A549 (cell line): ENCODE measurements at regions not wholly inside any gene's neighbourhood (a gene's known extent, or its start where the extent isn't known, plus 50 kb on each side); places are given as distances from the start of the nearest gene placed in this dataset.

Source experiments
- ATAC-seq, 2 experiments: fragments of 200-7000 bp in 1 of 2; fragments of >200 bp in 1 of 2; cut with Nextera tagmentation in 1 of 2; cut with Tn5 transposase in 1 of 2; 3 replicates each; pipeline versions ENCODE4 v1.8.0 to v1.9.1; 2018 to 2020; ENCODE audit warnings: mild to moderate bottlenecking in 1 of 2, moderate library complexity in 1 of 2
- CTCF ChIA-PET: fragments of 300-600 bp; sonication (Branson Sonifier 250); formaldehyde crosslinking; extraction: SDS; loops from one replicate; lab custom pipeline; 2021; ENCODE audit warnings: antibody characterized with exemption, inconsistent platforms; lab: Yijun Ruan, JAX
- POLR2A ChIA-PET: fragments of 350-600 bp; formaldehyde crosslinking; extraction: SDS; loops from one replicate; lab custom pipeline; 2021; ENCODE audit warnings: antibody characterized with exemption, inconsistent platforms; lab: Yijun Ruan, JAX
- DNase-seq, 2 experiments: peaks; one replicate each; pipeline versions ENCODE4 v3.0.0 to v3.0.0-alpha.2; 2011 to 2016; ENCODE audit warnings: low read depth in 1 of 2, low spot score in 1 of 2
- FAIRE-seq: peaks from 2 replicates; lab custom pipeline; 2011; peaks lifted over from hg19 to GRCh38; lab: Jason Lieb, UNC
- H3K27ac ChIP-seq, 2 experiments: fragments of >200 bp; sonication (Bioruptor Twin); formaldehyde crosslinking; 3 replicates each; pipeline ENCODE4 v1.5.1; 2016 to 2017
- H3K4me1 ChIP-seq: fragments of >200 bp; sonication (Bioruptor Twin); formaldehyde crosslinking; 3 replicates; pipeline ENCODE4 v1.6.1; 2016
- H3K4me2 ChIP-seq: fragments of >200 bp; sonication (Bioruptor Twin); formaldehyde crosslinking; 3 replicates; pipeline ENCODE4 v1.6.1; 2016
- H3K4me3 ChIP-seq: fragments of >200 bp; sonication (Bioruptor Twin); formaldehyde crosslinking; 3 replicates; pipeline ENCODE4 v1.5.1; 2016
- H3K9me3 ChIP-seq: fragments of >200 bp; sonication (Bioruptor Twin); formaldehyde crosslinking; 3 replicates; pipeline ENCODE4 v1.6.1; 2016
- ATOH8 ChIP-seq: fragments of 250-450 bp; sonication (Bioruptor Pico); IDR thresholded peaks from 2 replicates; pipeline ENCODE4 v1.5.0; 2020; ENCODE audit warnings: low read depth, mild to moderate bottlenecking, moderate library complexity
- BCL3 ChIP-seq: fragments of >200 bp; sonication (Bioruptor Twin); formaldehyde crosslinking; IDR thresholded peaks from 3 replicates; pipeline ENCODE4 v1.6.1; 2016
- CEBPB ChIP-seq, 2 experiments: fragments of >200 bp in 1 of 2; sonication (Bioruptor Twin) in 1 of 2; formaldehyde crosslinking in 1 of 2; IDR thresholded peaks; 2 replicates each; pipeline ENCODE4 v1.6.1; 2012 to 2016
- CHD4 ChIP-seq: fragments of 200-600 bp; sonication (generic); IDR thresholded peaks from 2 replicates; pipeline ENCODE4 v1.6.1; 2016; ENCODE audit warnings: antibody characterized with exemption, mild to moderate bottlenecking, borderline replicate concordance
- EHF ChIP-seq: fragments of 250-450 bp; sonication (Bioruptor Pico); IDR thresholded peaks from 2 replicates; pipeline ENCODE4 v1.5.0; 2020; ENCODE audit warnings: mild to moderate bottlenecking
- FOSB ChIP-seq: fragments of 250-450 bp; sonication (Bioruptor Pico); IDR thresholded peaks from 2 replicates; pipeline ENCODE4 v1.5.0; 2020; ENCODE audit warnings: mild to moderate bottlenecking, moderate library complexity
- GATA3 ChIP-seq: IDR thresholded peaks from 2 replicates; pipeline ENCODE4 v1.6.1; 2012; ENCODE audit warnings: borderline replicate concordance
- NR3C1 ChIP-seq: fragments of >200 bp; sonication (Bioruptor Twin); formaldehyde crosslinking; IDR thresholded peaks from 3 replicates; pipeline ENCODE4 v1.6.1; 2017
- PHF8 ChIP-seq: fragments of 200-600 bp; sonication (generic); IDR thresholded peaks from 2 replicates; pipeline ENCODE4 v1.6.1; 2016; ENCODE audit warnings: low read depth, mild to moderate bottlenecking, antibody characterized with exemption, moderate library complexity, borderline replicate concordance
- RCOR1 ChIP-seq: fragments of 150-350 bp; IDR thresholded peaks from 2 replicates; pipeline ENCODE4 v1.6.1; 2014; ENCODE audit warnings: antibody characterized with exemption, low read length, low read depth
- TFCP2L1 ChIP-seq: fragments of 250-450 bp; sonication (Bioruptor Pico); IDR thresholded peaks from 2 replicates; pipeline ENCODE4 v1.5.0; 2021; ENCODE audit warnings: mild to moderate bottlenecking
- USF2 ChIP-seq: fragments of 450-650 bp; IDR thresholded peaks from 2 replicates; pipeline ENCODE4 v1.6.1; 2014; ENCODE audit warnings: antibody characterized with exemption
- ZSCAN20 ChIP-seq: fragments of 250-450 bp; sonication (Bioruptor Pico); IDR thresholded peaks from 2 replicates; pipeline ENCODE4 v1.8.0; 2022; ENCODE audit warnings: mild to moderate bottlenecking, moderate library complexity
- WGBS: methylation state at CpG from one replicate; pipeline ENCODE4 v1.1.6; 2017; ENCODE audit errors: missing lambda C conversion rate; 5-methylcytosine and 5-hydroxymethylcytosine counted together
- TF ChIP-seq, protein P1 (sequence below): fragments of 200-600 bp; sonication (generic); IDR thresholded peaks from 2 replicates; pipeline ENCODE4 v1.6.1; 2016; ENCODE audit warnings: antibody characterized with exemption, mild to moderate bottlenecking, moderate library complexity

GRCh38 chr2:47232738-47233415 lies 56.6 kb upstream of the CALM2 start:
- Histone ChIP-seq H3K4me1 (peaks cover 10% of the 10 kb centered on the region), H3K27ac (no peak overlapping the region; a peak in 1 of 6 replicates), H3K4me2 (0 out of 3 replicates have a peak overlapping the region, but pooled peaks have one; percentile 6), H3K9me3 (no peaks in the 10 kb centered on the region), H3K4me3 (no peak overlapping the region)
- DNase-seq, result no peak
- FAIRE-seq, result no peak
- POLR2A ChIA-PET, result no interaction called here
- no peak for TF ChIP-seq CHD4
- TF ChIP-seq ZSCAN20 (CRISPR knock-in tag), result no peak
- no peak for TF ChIP-seq USF2
- TF ChIP-seq NR3C1, result no peak
- TF ChIP-seq CEBPB (IDR thresholded peaks at IDR 0.05), result no peak
- TF ChIP-seq, protein P1, sequence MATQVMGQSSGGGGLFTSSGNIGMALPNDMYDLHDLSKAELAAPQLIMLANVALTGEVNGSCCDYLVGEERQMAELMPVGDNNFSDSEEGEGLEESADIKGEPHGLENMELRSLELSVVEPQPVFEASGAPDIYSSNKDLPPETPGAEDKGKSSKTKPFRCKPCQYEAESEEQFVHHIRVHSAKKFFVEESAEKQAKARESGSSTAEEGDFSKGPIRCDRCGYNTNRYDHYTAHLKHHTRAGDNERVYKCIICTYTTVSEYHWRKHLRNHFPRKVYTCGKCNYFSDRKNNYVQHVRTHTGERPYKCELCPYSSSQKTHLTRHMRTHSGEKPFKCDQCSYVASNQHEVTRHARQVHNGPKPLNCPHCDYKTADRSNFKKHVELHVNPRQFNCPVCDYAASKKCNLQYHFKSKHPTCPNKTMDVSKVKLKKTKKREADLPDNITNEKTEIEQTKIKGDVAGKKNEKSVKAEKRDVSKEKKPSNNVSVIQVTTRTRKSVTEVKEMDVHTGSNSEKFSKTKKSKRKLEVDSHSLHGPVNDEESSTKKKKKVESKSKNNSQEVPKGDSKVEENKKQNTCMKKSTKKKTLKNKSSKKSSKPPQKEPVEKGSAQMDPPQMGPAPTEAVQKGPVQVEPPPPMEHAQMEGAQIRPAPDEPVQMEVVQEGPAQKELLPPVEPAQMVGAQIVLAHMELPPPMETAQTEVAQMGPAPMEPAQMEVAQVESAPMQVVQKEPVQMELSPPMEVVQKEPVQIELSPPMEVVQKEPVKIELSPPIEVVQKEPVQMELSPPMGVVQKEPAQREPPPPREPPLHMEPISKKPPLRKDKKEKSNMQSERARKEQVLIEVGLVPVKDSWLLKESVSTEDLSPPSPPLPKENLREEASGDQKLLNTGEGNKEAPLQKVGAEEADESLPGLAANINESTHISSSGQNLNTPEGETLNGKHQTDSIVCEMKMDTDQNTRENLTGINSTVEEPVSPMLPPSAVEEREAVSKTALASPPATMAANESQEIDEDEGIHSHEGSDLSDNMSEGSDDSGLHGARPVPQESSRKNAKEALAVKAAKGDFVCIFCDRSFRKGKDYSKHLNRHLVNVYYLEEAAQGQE, result no peak
- no peak for TF ChIP-seq PHF8
- CTCF ChIA-PET, result no interaction called here
- ATAC-seq, result no peak
- 87% methylated on average over 8 of the region's 8 CpGs for WGBS

DNA sequence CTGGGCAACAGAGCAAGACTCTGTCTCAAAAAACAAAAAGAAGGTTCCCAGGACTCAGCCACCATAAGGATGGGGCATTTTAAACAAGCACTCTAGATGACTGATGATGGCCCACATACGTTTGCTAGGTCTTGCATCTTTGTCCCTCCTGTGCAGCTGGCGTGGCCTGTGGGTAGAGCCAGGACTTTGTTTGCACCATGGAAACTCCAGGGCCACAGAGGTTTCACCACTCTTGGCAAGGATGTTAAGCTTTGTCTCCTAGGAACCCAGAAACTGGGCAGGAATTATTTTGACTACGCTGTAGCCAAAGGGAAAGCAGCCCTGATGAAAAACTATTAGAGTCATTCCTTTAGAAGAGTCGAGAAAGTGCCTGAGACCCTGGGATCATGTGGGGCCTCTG lies 54.1 kb upstream of the CALM2 start:
- H3K27ac ChIP-seq, result peak overlapping the region in 1 of 2 experiments; percentile 25; a peak in 1 of 6 replicates
- 72% methylated on average over 4 of the region's 4 CpGs for WGBS
- FAIRE-seq, result no peak
- TF ChIP-seq ATOH8 (CRISPR knock-in tag) (no peak), TFCP2L1 (CRISPR knock-in tag) (no peak), GATA3 (no peak), RCOR1 (no peak), BCL3 (no peak), EHF (no peak), FOSB (CRISPR knock-in tag) (no peak)
- no peak for DNase-seq
- no peak overlapping the region for H3K4me3 ChIP-seq
- ATAC-seq, result no peak
- H3K4me2 ChIP-seq, result no peak overlapping the region
- ChIA-PET CTCF (interaction anchor here (1.2 to 7.0 kb wide), 4 partner anchors 8 to 104 kb away, joined by 4 to 34 read pairs (median 4); no protein-coding TSS in a partner anchor), POLR2A (no interaction called here)
- H3K4me1 ChIP-seq, result peaks cover 17% of the 10 kb centered on the region
- H3K9me3 ChIP-seq, result no peaks in the 10 kb centered on the region
